Karpas-422 (cell line): ENCODE measurements at regions not wholly inside any gene's neighbourhood (a gene's known extent, or its start where the extent isn't known, plus 50 kb on each side); places are given as distances from the start of the nearest gene placed in this dataset.
"Not testable (repeated sequence)": the region's sequence is repeated elsewhere in the genome, so short reads cannot be mapped to it uniquely, and the experiment has no call there.

Source experiments
- DNase-seq: peaks from one replicate; pipeline ENCODE4 v3.0.0-alpha.2; 2015
- H2AFZ ChIP-seq: fragments of 200-600 bp; sonication (generic); 2 replicates; pipeline ENCODE4 v1.6.1; 2014; ENCODE audit warnings: antibody characterized with exemption, low read length, mixed read lengths
- H3K27ac ChIP-seq: fragments of 200-600 bp; sonication (generic); 2 replicates; pipeline ENCODE4 v1.5.1; 2014; ENCODE audit warnings: mild to moderate bottlenecking, low read length, moderate library complexity
- H3K27me3 ChIP-seq: fragments of 200-600 bp; sonication (generic); 2 replicates; pipeline ENCODE4 v1.6.1; 2014; ENCODE audit warnings: low read length, mixed read lengths
- H3K36me3 ChIP-seq: fragments of 200-600 bp; sonication (generic); 2 replicates; pipeline ENCODE4 v1.6.1; 2014; ENCODE audit warnings: low read length, mixed read lengths; ENCODE audit not compliant: insufficient read depth
- H3K4me1 ChIP-seq: fragments of 200-600 bp; sonication (generic); 2 replicates; pipeline ENCODE4 v1.6.1; 2014; ENCODE audit warnings: mild to moderate bottlenecking, low read length, mixed read lengths
- H3K4me2 ChIP-seq: fragments of 200-600 bp; sonication (generic); 2 replicates; pipeline ENCODE4 v1.6.1; 2014; ENCODE audit warnings: low read length, low read depth, mild to moderate bottlenecking; ENCODE audit not compliant: poor library complexity, severe bottlenecking
- H3K4me3 ChIP-seq: fragments of 200-600 bp; sonication (generic); 2 replicates; pipeline ENCODE4 v1.5.1; 2014; ENCODE audit warnings: mild to moderate bottlenecking, antibody characterized with exemption, low read length, mixed read lengths
- H3K79me2 ChIP-seq: fragments of 200-600 bp; sonication (generic); 2 replicates; pipeline ENCODE4 v1.6.1; 2014; ENCODE audit warnings: mild to moderate bottlenecking, low read length, mixed read lengths
- H3K9ac ChIP-seq: fragments of 200-600 bp; sonication (generic); 2 replicates; pipeline ENCODE4 v1.6.0; 2014; ENCODE audit warnings: low read length
- H3K9me2 ChIP-seq: fragments of 200-600 bp; sonication (generic), shearing (Covaris generic); replicated peaks from 2 replicates; pipeline ENCODE4 v1.6.0; 2014; ENCODE audit warnings: mild to moderate bottlenecking, low read length, moderate library complexity; ENCODE audit not compliant: insufficient read depth
- H3K9me3 ChIP-seq: fragments of 300-700, 200-600 bp; sonication (generic); 2 replicates; pipeline ENCODE4 v1.6.1; 2014; ENCODE audit warnings: low read length, mixed read lengths
- H4K20me1 ChIP-seq: fragments of 200-600 bp; sonication (generic); 2 replicates; pipeline ENCODE4 v1.6.1; 2014; ENCODE audit warnings: mild to moderate bottlenecking, antibody characterized with exemption, low read length, low read depth; ENCODE audit not compliant: insufficient read depth

DNA sequence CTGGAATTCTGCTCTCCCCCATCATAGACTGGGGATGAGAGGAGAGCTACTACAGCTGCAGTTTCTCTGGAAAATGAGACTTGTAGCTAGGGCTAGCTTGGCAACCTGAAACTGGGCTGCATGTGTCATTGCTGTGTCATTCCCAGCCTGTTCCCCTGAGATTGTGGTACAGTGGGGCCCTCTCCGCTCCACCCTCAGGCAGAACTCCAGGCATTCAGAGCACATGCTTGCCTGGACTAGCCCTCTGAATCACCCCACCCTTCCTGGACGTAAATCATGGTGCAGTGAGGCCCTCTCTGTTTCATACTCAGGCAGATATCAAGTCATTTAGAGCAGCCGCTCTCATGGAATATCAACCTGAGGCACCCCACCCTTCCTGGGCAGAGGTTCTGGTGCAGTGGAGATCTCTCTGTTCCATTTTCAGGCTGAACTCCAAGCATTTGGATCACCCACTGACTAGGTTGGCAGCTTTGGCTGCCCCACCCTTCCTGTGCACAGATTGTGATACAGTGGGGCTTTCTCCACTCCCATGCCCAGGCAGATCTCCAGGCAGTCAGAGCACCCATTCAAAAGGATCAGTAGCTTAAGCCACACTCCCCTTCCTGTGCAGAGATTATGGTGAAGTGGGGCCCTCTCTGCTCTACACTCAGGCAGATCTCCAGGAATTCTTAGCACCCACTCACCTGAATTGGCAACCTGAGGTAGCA is 274.4 kb downstream of the C11orf87 start:
- no peak for DNase-seq
- Histone ChIP-seq H3K9me3 (peaks cover 17% of the 10 kb centered on the region), H3K27me3 (no peaks in the 10 kb centered on the region), H3K36me3 (no peaks in the 10 kb centered on the region), H2AFZ (no peak overlapping the region), H3K4me3 (no peak overlapping the region), H3K9ac (no peak overlapping the region), H3K9me2 (no peaks in the 10 kb centered on the region), H3K27ac (no peak overlapping the region), H3K4me2 (no peak overlapping the region), H3K79me2 (no peaks in the 10 kb centered on the region), H3K4me1 (no peaks in the 10 kb centered on the region), H4K20me1 (no peaks in the 10 kb centered on the region)

DNA sequence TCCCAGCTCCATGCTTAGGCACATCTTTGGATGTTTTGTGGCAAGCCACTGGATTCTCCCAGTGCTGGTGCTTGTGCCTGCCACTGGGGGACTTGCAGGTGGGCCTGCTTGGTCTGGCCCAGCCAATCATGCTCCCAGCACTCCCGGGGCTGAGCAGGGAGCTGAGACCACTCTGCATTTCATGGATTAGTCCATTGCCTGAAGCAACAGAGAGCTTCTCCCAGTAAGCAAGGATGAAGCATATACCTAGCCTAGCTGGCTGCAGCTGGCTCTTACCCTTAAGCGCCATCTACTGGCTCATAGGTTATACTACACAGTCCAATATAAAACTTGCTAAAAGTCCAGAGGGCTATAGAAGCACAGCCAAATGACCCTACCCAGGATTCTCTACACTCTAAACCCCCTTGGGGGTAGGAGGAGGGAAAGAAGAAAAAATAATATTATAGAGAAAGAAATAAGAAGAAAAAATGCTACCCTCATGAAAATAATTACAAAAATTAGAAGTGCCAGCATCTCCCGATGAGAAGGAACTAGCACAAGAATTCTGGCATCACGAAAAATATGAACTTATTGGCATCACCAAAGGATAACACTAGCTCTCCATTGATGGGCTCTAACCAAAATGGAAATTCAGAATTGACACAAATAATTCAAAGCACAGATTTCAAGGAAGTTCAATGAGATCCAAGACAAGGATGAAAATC is 275.3 kb downstream of the C11orf87 start:
- peak; percentile 92 for DNase-seq
- Histone ChIP-seq H3K27me3 (no peaks in the 10 kb centered on the region), H3K27ac (no peak overlapping the region), H3K9ac (no peak overlapping the region), H3K4me3 (no peak overlapping the region), H3K4me1 (no peaks in the 10 kb centered on the region), H3K9me3 (peaks cover 17% of the 10 kb centered on the region), H4K20me1 (no peaks in the 10 kb centered on the region), H3K79me2 (no peaks in the 10 kb centered on the region), H3K36me3 (no peaks in the 10 kb centered on the region), H3K9me2 (no peaks in the 10 kb centered on the region), H3K4me2 (no peak overlapping the region), H2AFZ (no peak overlapping the region)

DNA sequence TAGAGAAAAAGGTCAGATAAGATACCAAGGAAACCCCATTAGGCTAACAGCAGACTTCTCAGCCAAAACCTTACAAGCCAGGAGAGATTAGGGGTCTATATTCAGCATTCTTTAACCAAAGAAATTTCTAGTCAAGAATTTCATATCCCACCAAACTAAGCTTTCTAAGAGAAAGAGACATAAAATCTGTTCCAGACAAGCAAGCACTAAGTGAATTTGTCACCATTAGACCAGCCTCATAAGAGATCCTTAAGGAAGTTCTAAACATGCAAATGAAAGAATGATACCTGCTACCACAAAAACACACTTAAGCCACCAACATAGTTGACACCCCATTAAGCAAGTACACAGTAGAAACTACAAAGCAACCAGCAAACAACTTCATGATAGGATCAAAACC is 276.2 kb downstream of the C11orf87 start:
- Histone ChIP-seq H4K20me1 (no peaks in the 10 kb centered on the region), H3K9me2 (no peaks in the 10 kb centered on the region), H3K79me2 (no peaks in the 10 kb centered on the region), H3K4me1 (no peaks in the 10 kb centered on the region), H3K27me3 (no peaks in the 10 kb centered on the region), H3K9ac (no peak overlapping the region), H3K9me3 (peaks cover 17% of the 10 kb centered on the region), H3K4me3 (no peak overlapping the region), H3K36me3 (no peaks in the 10 kb centered on the region), H3K4me2 (no peak overlapping the region), H2AFZ (no peak overlapping the region), H3K27ac (no peak overlapping the region)
- no peak for DNase-seq

DNA sequence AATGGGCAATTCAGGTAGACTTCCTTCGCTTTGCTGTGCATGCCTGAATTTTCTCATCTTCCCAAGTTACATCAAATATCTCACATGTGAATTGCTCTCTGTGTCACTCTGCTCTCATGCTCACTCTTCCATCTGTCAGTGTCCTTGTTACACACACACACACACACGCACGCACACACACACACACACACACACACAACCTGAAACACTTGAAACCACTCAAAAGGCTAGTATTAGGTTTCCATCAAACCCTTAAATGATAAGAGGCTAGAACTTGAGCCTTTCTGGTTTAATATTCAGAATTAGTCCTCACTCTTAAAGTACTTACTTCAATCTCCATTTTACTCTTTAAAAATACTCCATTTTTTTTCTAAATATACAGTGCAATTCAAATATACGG is 282.4 kb downstream of the C11orf87 start:
- Histone ChIP-seq H3K4me2 (no peak overlapping the region), H3K9me3 (no peaks in the 10 kb centered on the region), H3K27ac (no peak overlapping the region), H3K27me3 (no peaks in the 10 kb centered on the region; the same call in 1 of the 2 replicates), H3K36me3 (no peaks in the 10 kb centered on the region), H4K20me1 (no peaks in the 10 kb centered on the region), H2AFZ (no peak overlapping the region), H3K4me3 (no peak overlapping the region), H3K4me1 (no peaks in the 10 kb centered on the region), H3K79me2 (no peaks in the 10 kb centered on the region), H3K9me2 (no peaks in the 10 kb centered on the region), H3K9ac (no peak overlapping the region)
- no peak for DNase-seq

DNA sequence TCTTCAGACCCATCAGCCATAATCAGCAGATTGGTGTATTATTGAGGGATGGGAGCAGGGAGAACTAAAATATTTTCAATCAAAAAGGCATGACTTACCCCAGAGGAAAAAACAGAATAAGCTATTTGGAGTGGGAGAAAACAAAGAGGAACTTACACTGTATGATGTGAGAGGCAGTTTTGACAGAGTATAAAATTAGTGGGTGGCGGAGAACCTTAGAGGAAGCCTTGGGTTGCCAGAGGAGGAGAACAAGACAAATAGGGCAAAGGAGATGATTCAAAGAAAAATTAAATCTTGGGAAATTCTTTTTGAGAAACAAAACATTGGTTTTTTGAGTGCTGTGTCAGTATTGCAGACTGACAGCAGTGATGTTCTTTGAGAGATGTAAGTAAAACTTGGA is 285.0 kb downstream of the C11orf87 start:
- Histone ChIP-seq H3K9me3 (no peaks in the 10 kb centered on the region), H2AFZ (no peak overlapping the region), H3K27ac (no peak overlapping the region), H3K4me2 (no peak overlapping the region), H3K79me2 (no peaks in the 10 kb centered on the region), H4K20me1 (no peaks in the 10 kb centered on the region), H3K9ac (no peak overlapping the region), H3K4me3 (no peak overlapping the region), H3K9me2 (no peaks in the 10 kb centered on the region), H3K27me3 (no peaks in the 10 kb centered on the region; the same call in 1 of the 2 replicates), H3K4me1 (no peaks in the 10 kb centered on the region), H3K36me3 (no peaks in the 10 kb centered on the region)
- no peak for DNase-seq

DNA sequence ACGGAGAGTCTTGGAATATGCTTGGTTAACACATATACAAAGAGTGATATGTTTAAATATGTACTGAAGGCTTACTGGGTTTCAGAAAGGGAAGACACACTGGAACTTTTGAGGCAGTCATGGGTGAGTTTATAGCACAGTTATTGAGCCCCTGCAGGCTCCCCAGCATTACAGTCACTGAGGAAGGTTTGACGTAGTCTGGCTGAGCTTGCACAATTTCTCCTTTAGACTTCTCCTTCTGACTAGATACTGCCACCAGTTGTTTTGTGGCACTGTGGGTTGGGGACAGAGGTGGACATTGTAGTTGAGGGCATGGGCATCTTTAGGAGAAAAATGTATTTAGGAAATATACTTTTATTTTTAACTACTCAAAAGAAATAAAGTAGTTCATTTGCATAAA is 285.4 kb downstream of the C11orf87 start:
- no peaks in the 10 kb centered on the region; the same call in 1 of the 2 replicates for H3K27me3 ChIP-seq
- H3K9me2 ChIP-seq: no peaks in the 10 kb centered on the region

DNA sequence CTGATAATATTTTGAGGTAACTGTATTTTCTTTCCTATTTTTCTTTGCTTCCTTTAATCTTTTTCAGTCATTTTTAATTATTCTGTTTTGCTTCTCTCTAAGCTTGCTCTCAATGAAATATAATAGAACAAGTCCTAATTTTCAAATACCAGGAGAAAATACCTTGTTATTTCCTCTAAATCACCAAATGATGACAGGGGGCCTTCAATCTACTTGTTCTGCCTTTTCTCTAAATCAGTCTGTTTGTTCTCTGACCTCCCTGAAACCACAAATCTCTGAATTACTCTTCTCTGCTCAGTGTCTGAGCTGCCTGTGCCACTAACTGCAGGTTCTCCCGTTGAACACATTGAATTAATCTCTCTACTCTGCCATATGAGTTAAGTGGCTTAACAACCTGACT is 286.2 kb downstream of the C11orf87 start:
- Histone ChIP-seq H3K4me2 (no peak overlapping the region), H3K9me3 (no peaks in the 10 kb centered on the region), H3K4me1 (no peaks in the 10 kb centered on the region)

More for the DNA sequence above, 285.4 kb downstream of the C11orf87 start:
- Histone ChIP-seq H3K4me3 (no peak overlapping the region), H3K4me1 (no peaks in the 10 kb centered on the region), H3K9ac (no peak overlapping the region), H3K27ac (no peak overlapping the region), H3K36me3 (no peaks in the 10 kb centered on the region), H4K20me1 (no peaks in the 10 kb centered on the region), H2AFZ (no peak overlapping the region), H3K9me3 (no peaks in the 10 kb centered on the region), H3K79me2 (no peaks in the 10 kb centered on the region), H3K4me2 (no peak overlapping the region)
- DNase-seq: no peak

DNA sequence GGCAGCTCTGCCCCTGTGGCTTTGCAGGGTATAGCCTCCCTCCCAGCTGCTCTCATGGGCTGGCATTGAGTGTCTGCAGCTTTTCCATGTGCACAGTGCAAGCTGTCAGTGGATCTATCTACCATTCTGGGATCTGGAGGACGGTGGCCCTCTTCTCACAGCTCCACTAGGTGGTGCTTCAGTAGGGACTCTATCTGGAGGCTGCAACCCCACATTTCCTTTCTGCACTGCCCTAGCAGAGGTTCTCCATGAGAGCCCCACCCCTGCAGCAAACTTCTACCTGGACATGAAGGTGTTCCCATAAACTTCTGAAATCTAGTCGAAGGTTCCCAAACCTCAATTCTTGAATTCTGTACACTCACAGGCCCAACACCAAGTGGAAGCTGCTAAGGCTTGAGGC is 292.5 kb downstream of the C11orf87 start:
- DNase-seq: peak; percentile 59

More for the DNA sequence above, 286.2 kb downstream of the C11orf87 start:
- Histone ChIP-seq H3K27me3 (no peaks in the 10 kb centered on the region; the same call in 1 of the 2 replicates), H3K79me2 (no peaks in the 10 kb centered on the region), H3K9ac (no peak overlapping the region), H3K36me3 (no peaks in the 10 kb centered on the region), H3K4me3 (no peak overlapping the region), H3K9me2 (no peaks in the 10 kb centered on the region), H2AFZ (no peak overlapping the region), H4K20me1 (no peaks in the 10 kb centered on the region), H3K27ac (no peak overlapping the region)
- DNase-seq: no peak

More for the DNA sequence above, 292.5 kb downstream of the C11orf87 start:
- H3K36me3 ChIP-seq, H3K9me3 ChIP-seq, H3K9me2 ChIP-seq, H3K4me3 ChIP-seq, H4K20me1 ChIP-seq, H2AFZ ChIP-seq, H3K27ac ChIP-seq, H3K9ac ChIP-seq, H3K4me2 ChIP-seq, H3K79me2 ChIP-seq, H3K27me3 ChIP-seq, H3K4me1 ChIP-seq: not testable (repeated sequence)
